NCI-H187 (cell line): ENCODE measurements at regions not wholly inside any gene's neighbourhood (a gene's known extent, or its start where the extent isn't known, plus 50 kb on each side); places are given as distances from the start of the nearest gene placed in this dataset.

Experiments used
- DNase-seq, 2 experiments: peaks; one replicate each; lab custom pipeline; 2025; lab: John Stamatoyannopoulos, UW

GRCh38 chr2:164302786-164303185 lies 318.5 kb downstream of the GRB14 start:
- no peak for DNase-seq

DNA sequence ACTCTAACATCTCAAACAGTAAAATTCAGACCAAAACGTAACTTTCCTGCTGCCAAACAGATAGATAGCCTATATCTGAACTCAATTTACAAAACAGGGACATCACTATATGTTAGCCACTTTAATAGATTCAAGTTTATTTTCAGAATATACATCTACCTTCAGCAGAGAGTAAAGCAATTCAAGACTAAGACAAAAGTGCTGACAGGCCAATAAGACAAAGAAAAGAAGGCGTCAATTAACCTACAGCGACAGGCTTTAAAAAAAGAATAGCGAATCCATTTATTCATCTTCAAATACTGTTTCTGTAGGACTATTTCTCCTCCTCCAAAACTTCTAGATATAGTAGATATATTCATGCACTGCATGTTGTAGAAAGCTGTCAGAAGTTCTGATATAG lies 333.0 kb downstream of the GRB14 start:
- DNase-seq: no peak

- DNase-seq: no peak
Observed at GRCh38 chr2:164287056-164287455, 334.2 kb downstream of the GRB14 start.

- DNase-seq: no peak
Observed at GRCh38 chr2:164285576-164285975, 335.7 kb downstream of the GRB14 start.

GRCh38 chr2:164281896-164282295 lies 339.4 kb downstream of the GRB14 start:
- DNase-seq: no peak

DNA sequence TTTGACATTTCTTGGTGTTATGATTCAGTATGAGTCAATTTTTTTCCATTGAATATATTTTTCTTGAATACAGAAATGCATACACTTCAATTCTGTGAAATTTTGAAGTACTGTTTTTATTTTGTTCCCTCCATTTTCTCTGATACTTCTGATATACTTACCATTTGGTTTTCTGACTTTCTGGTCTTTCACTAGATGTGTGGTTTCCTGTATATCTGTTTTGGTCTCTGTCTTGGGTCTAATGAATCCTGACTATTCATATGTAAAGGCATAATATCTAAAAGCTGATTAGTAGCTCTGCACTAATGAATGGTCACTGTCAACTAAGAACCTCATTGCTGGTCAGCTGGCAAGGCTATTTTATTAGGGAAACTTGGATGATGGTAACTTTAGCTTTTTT lies 345.6 kb downstream of the GRB14 start:
- no peak for DNase-seq

DNA sequence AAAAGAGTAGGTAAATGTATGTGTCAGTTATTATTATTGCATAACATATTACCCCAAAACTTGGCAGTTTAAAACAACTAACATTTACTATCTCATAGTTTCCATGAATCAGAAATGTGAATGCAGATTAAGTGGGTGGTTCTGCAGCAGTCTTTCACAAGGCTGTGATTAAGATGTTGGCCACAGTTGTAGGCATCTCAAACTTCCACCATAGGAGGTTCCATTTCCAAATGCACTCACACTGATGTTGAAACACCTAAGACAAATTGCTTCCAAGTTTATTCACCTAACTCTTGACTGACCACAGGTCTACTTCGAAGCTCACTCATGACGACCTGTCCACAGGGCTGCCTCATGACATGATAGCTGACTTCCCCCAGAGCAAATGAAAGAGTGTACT lies 360.8 kb downstream of the GRB14 start:
- DNase-seq: no peak

DNA sequence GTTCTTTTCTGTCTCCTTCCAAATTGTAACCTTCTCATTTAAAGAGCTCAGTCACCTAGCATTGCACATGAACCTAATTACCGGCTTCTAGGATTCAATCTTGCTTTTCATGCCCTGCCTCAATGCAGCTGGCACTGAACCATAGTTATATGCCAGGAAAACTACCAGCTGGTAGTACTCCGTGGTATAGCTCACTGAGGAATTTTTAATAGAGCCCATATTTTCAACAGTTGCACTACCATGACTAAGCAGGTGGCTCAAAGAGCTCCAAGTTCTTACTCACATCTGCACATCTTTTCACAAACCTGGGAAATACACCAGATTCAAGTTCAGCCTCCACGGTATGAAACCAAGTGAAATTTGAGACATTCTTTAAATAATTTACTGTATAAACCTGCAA lies 363.5 kb downstream of the GRB14 start:
- no peak for DNase-seq

GRCh38 chr2:164252568-164253287 lies 368.6 kb downstream of the GRB14 start:
- no peak for DNase-seq

DNA sequence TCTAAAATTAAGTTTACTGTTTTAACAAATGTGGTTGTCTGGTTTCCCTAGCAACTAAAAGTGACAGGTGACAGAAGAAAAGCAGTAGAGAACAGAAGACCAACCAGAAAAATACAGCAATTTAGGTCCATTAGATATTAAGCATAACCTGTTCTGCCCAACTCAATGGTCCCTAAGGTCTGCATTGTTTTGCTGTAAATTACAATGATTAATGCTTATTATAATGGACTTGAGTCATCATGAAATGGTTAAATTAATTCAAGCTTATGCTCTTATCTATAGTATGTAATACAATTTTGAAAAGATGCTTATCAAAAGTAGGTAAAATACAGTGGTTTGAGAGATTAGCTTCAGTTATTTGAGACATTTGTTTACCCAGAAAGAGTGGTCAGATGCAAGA lies 378.0 kb downstream of the GRB14 start:
- DNase-seq: no peak

- DNase-seq: no peak
Observed at GRCh38 chr2:164242409-164242808, 378.9 kb downstream of the GRB14 start.

- no peak for DNase-seq
Observed at GRCh38 chr2:164234074-164234473, 387.2 kb downstream of the GRB14 start.

- DNase-seq: no peak
Observed at GRCh38 chr2:164224007-164224406, 397.3 kb downstream of the GRB14 start.

DNA sequence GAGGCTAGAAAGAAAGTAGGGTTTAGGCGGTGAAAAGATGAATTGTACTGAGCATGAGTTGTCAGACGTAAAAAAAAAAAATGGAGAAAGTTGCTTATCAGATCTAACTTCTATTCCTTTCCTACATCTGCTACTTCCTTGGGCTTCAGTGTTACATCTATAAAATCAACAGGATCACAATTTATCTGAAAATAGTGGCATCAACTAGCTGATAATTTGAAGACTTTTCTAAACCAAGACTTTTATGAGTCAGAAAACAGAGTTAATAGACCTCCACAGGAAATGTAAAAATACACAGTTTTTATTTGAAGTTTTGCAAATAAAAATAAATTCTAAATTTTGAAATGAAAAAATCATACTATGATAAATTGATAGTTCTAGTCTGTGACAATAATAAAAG lies 399.8 kb downstream of the GRB14 start:
- no peak for DNase-seq

GRCh38 chr2:164220265-164220664 lies 401.0 kb downstream of the GRB14 start:
- DNase-seq: no peak

- DNase-seq: no peak
Observed at GRCh38 chr2:164213916-164214315, 407.4 kb downstream of the GRB14 start.

DNA sequence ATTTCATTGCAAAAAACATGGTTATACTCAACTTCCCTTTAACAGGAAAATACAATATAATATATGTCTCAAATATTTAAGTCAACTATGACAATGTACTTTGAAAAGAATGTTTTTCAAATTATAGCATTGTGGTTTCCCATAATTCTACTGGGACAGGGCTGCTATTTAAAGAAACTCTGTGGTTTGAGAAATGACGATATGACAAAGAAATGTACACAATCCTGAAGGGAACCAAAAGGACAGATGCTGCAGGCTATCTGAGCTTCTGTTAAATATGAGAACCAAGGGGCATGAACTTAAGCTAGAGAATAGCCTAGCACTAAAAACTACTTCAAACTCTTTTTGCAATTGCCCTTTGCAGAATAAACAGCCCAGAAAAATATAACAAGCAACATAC lies 415.9 kb downstream of the GRB14 start:
- no peak for DNase-seq

- no peak for DNase-seq
Observed at GRCh38 chr2:164203131-164203530, 418.2 kb downstream of the GRB14 start.

DNA sequence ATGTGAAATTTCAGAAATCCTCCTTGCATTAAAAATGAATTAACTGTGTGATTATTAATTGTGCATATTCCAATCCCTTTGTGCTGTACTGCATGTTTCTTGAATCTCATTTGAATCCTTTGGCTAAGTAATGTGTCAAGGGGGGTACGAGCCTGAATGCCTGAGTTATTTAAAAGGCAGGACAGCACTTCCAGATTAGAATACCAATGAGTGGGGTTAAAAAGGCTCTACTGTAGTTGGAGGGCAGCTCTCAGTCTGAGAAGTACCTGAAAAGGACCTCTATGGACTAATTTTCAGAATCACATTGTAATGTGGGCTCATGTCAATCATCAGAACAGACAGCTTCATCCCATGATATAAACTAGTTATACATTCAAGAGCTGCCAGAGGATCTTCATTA lies 423.0 kb downstream of the GRB14 start:
- DNase-seq: no peak

GRCh38 chr2:164190700-164191099 lies 430.6 kb downstream of the GRB14 start:
- no peak for DNase-seq

GRCh38 chr2:164189851-164190250 lies 431.4 kb downstream of the GRB14 start:
- no peak for DNase-seq

GRCh38 chr2:164187121-164187520 lies 434.2 kb downstream of the GRB14 start:
- no peak for DNase-seq

- no peak for DNase-seq
Observed at GRCh38 chr2:164186591-164186990, 434.7 kb downstream of the GRB14 start.

GRCh38 chr2:164182116-164182627 lies 439.1 kb downstream of the GRB14 start:
- DNase-seq: no peak
